ENCODE measurements at regions not wholly inside any gene's neighbourhood (a gene's known extent, or its start where the extent isn't known, plus 50 kb on each side); places are given as distances from the start of the nearest gene placed in this dataset.

- intact Hi-C loops (cut with micrococcal nuclease), result no loop called here
Measured at GRCh38 chr5:157924931-157925729, 66.2 kb upstream of the CLINT1 start.

- intact Hi-C loops (cut with micrococcal nuclease), result no loop called here
Measured at GRCh38 chr5:157924490-157924889, 65.5 kb upstream of the CLINT1 start.

GRCh38 chr5:157923765-157924164 is 64.8 kb upstream of the CLINT1 start:
- intact Hi-C loops (cut with micrococcal nuclease), result no loop called here

- intact Hi-C loops (cut with micrococcal nuclease), result no loop called here
Measured at GRCh38 chr5:157922026-157922425, 63.1 kb upstream of the CLINT1 start.

- intact Hi-C loops (cut with micrococcal nuclease), result no loop called here
Measured at GRCh38 chr5:157920828-157921170, 61.9 kb upstream of the CLINT1 start.

GRCh38 chr5:157918811-157919742 is 60.1 kb upstream of the CLINT1 start:
- intact Hi-C loops (cut with micrococcal nuclease), result loop anchor here (1.0 to 2.0 kb wide), 3 partner anchors 30 to 99 kb away; partner anchors contain the start of gene CLINT1

- intact Hi-C loops (cut with micrococcal nuclease), result loop anchor here (1.0 to 2.0 kb wide), 3 partner anchors 31 to 98 kb away; partner anchors contain the start of gene CLINT1
Measured at GRCh38 chr5:157917899-157918809, 59.2 kb upstream of the CLINT1 start.

GRCh38 chr5:157917491-157917890 is 58.5 kb upstream of the CLINT1 start:
- intact Hi-C loops (cut with micrococcal nuclease), result no loop called here

GRCh38 chr5:157915638-157916037 is 56.7 kb upstream of the CLINT1 start:
- intact Hi-C loops (cut with micrococcal nuclease), result no loop called here

- intact Hi-C loops (cut with micrococcal nuclease), result no loop called here
Measured at GRCh38 chr5:157914151-157914788, 55.3 kb upstream of the CLINT1 start.

GRCh38 chr5:157913575-157913974 is 54.6 kb upstream of the CLINT1 start:
- intact Hi-C loops (cut with micrococcal nuclease), result no loop called here

DNA sequence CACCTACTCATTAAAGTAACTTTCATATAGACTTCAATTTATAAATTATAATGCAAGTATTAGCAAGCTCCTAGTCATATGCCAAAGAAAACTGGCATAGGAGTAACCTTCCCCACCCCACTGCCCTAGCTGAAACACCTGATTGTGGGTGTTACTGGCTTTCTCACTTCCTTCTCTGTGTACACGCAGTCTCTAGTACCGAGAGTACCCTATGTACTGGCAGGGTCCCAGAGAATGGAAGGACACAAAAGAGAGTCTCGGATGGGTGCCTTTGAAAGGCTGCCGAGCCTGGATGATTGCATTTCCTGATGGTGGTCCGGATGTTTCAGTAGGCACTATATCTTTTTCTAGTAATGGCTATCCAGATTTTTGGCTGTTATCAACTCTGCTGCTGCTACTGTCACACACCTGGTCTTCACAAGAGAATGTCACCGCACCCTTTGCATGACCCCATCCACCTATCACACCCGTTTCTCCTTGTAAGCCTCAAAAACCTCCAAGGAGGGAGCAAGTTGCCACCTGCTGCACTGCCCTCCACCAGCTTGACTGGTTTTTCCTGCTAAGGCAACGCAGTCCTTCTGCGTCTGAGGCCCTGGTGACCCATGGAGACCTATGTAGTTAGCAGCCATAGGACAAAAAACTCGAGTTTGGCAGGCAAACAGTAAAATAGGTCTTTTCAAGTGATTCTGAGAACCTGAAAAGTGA is 53.8 kb upstream of the CLINT1 start:
- intact Hi-C loops (cut with micrococcal nuclease), result no loop called here

GRCh38 chr5:157911568-157911967 is 52.6 kb upstream of the CLINT1 start:
- intact Hi-C loops (cut with micrococcal nuclease), result no loop called here

Data from T-helper 2 cell treated with Interferon-gamma antibody and Interleukin-4, amounts not matched to agents 100 ng/mL and 5 ng/mL, for 36 hours (primary cell).